ENCODE measurements at regions not wholly inside any gene's neighbourhood (a gene's known extent, or its start where the extent isn't known, plus 50 kb on each side); places are given as distances from the start of the nearest gene placed in this dataset.

- TF ChIP-seq FOXP2 (optimal IDR thresholded peaks at IDR 0.05; ENCODE audit: borderline replicate concordance, extremely low read depth, extremely low read length, insufficient read depth), result no peak
- no peak for TF ChIP-seq REST (IDR thresholded peaks at IDR 0.05; ENCODE audit: insufficient read depth in 1 of 2, low read depth in 2 of 2, low read length in 2 of 2)
- no peak for TF ChIP-seq POLR2AphosphoS5 (IDR thresholded peaks at IDR 0.05; ENCODE audit: low read depth, low read length)
- TF ChIP-seq TAF1 (IDR thresholded peaks at IDR 0.05; ENCODE audit: borderline replicate concordance, insufficient read depth, low read length), result no peak
- no peak for TF ChIP-seq SIN3A (IDR thresholded peaks at IDR 0.05; ENCODE audit: borderline replicate concordance, insufficient read depth, low read length)
Measured at GRCh38 chr6:113487489-113488058, 369.6 kb upstream of the MARCKS start.

GRCh38 chr6:113488061-113488460, 369.1 kb upstream of the MARCKS start:
- TF ChIP-seq TAF1 (IDR thresholded peaks at IDR 0.05; ENCODE audit: borderline replicate concordance, insufficient read depth, low read length) (no peak), FOXP2 (optimal IDR thresholded peaks at IDR 0.05; ENCODE audit: borderline replicate concordance, extremely low read depth, extremely low read length, insufficient read depth) (no peak), SIN3A (IDR thresholded peaks at IDR 0.05; ENCODE audit: borderline replicate concordance, insufficient read depth, low read length) (no peak), REST (IDR thresholded peaks at IDR 0.05; ENCODE audit: insufficient read depth in 1 of 2, low read depth in 2 of 2, low read length in 2 of 2) (no peak), POLR2AphosphoS5 (IDR thresholded peaks at IDR 0.05; ENCODE audit: low read depth, low read length) (no peak)

- TF ChIP-seq REST (IDR thresholded peaks at IDR 0.05; ENCODE audit: insufficient read depth in 1 of 2, low read depth in 2 of 2, low read length in 2 of 2), result no peak
- no peak for TF ChIP-seq TAF1 (IDR thresholded peaks at IDR 0.05; ENCODE audit: borderline replicate concordance, insufficient read depth, low read length)
- no peak for TF ChIP-seq FOXP2 (optimal IDR thresholded peaks at IDR 0.05; ENCODE audit: borderline replicate concordance, extremely low read depth, extremely low read length, insufficient read depth)
- TF ChIP-seq POLR2AphosphoS5 (IDR thresholded peaks at IDR 0.05; ENCODE audit: low read depth, low read length), result no peak
- no peak for TF ChIP-seq SIN3A (IDR thresholded peaks at IDR 0.05; ENCODE audit: borderline replicate concordance, insufficient read depth, low read length)
Measured at GRCh38 chr6:113488812-113489685, 368.1 kb upstream of the MARCKS start.

- no peak for TF ChIP-seq FOXP2 (optimal IDR thresholded peaks at IDR 0.05; ENCODE audit: borderline replicate concordance, extremely low read depth, extremely low read length, insufficient read depth)
- TF ChIP-seq REST (IDR thresholded peaks at IDR 0.05; ENCODE audit: insufficient read depth in 1 of 2, low read depth in 2 of 2, low read length in 2 of 2), result no peak
- TF ChIP-seq TAF1 (IDR thresholded peaks at IDR 0.05; ENCODE audit: borderline replicate concordance, insufficient read depth, low read length), result no peak
- no peak for TF ChIP-seq POLR2AphosphoS5 (IDR thresholded peaks at IDR 0.05; ENCODE audit: low read depth, low read length)
- TF ChIP-seq SIN3A (IDR thresholded peaks at IDR 0.05; ENCODE audit: borderline replicate concordance, insufficient read depth, low read length), result no peak
Measured at GRCh38 chr6:113489952-113490746, 367.0 kb upstream of the MARCKS start.
